Activated T-helper 9 cell treated with anti-CD3 and anti-CD28 coated beads, Interleukin-2, amount 50 U/mL, for 16 hours (primary cell): ENCODE measurements at regions not wholly inside any gene's neighbourhood (a gene's known extent, or its start where the extent isn't known, plus 50 kb on each side); places are given as distances from the start of the nearest gene placed in this dataset.

ENCODE experiments used
- DNase-seq: peaks from one replicate; pipeline ENCODE4 v3.0.0-alpha.2; 2020; ENCODE audit warnings: low read depth

DNA sequence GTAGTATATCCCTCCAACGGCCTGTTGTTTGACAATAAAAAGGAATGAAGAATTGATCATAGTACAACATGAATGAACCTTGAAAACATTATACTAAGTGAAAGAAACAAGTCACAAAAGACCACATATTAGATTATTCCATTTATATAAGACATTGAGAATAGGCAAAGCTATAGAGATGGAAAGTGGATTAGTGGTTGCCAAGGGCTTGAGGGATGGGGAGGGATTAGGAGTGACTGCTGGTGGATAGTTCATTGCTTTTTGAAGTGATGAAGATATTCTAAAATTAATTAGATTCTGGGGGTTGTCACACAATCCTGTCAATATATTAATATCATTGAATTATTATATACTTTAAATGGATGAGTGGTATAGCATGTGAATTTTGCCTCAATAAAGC lies 142.5 kb upstream of the DPT start:
- no peak for DNase-seq

GRCh38 chr1:168875831-168876230 lies 146.8 kb upstream of the DPT start:
- no peak for DNase-seq

- DNase-seq = no peak
Observed at GRCh38 chr1:168876830-168877229, 147.8 kb upstream of the DPT start.

GRCh38 chr1:168879896-168880734 lies 151.1 kb upstream of the DPT start:
- DNase-seq = no peak

GRCh38 chr1:168881656-168882260 lies 152.8 kb upstream of the DPT start:
- DNase-seq = no peak

- DNase-seq = no peak
Observed at GRCh38 chr1:168887381-168887780, 158.4 kb upstream of the DPT start.

GRCh38 chr1:168888418-168888817 lies 159.4 kb upstream of the DPT start:
- no peak for DNase-seq

DNA sequence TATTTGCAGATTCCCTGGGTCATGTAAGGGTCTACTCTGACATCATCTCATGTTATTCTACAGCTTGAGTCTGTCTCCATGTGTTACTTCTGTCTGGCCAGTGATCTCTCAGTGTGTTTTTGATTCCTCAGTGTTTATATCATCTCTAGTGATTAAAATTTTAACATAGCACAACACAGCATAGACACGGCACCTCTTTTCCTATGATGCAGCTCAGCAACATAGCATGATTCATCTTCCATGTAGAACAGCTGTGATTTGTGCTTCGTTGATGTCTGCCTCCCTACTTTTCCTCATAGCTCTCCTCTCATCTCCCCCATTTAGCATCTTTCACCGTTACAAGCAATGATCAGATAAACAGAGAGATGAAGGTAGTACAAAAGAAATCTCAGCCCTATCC lies 163.9 kb upstream of the DPT start:
- no peak for DNase-seq

GRCh38 chr1:168893359-168893801 lies 164.4 kb upstream of the DPT start:
- no peak for DNase-seq

GRCh38 chr1:168894397-168894903 lies 165.4 kb upstream of the DPT start:
- DNase-seq = no peak

DNA sequence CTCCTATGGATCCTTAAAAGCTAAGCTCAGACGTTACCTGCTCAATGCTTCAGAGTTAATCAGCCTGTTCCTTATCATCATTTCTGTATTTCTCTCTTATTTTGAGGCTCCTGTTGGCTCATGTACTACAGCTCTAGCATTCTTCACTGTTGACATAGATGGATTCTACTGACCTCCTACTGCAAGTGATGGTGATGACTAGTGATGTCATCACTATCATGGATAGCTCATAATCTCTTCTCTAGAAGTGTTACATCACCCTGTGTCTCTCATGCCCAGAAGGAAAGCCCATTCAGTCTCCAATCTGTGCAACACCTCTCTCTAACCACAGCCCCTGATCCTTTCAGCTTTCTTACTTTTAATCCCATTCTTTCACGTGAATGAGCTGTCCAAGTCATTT lies 168.2 kb upstream of the DPT start:
- DNase-seq = no peak

DNA sequence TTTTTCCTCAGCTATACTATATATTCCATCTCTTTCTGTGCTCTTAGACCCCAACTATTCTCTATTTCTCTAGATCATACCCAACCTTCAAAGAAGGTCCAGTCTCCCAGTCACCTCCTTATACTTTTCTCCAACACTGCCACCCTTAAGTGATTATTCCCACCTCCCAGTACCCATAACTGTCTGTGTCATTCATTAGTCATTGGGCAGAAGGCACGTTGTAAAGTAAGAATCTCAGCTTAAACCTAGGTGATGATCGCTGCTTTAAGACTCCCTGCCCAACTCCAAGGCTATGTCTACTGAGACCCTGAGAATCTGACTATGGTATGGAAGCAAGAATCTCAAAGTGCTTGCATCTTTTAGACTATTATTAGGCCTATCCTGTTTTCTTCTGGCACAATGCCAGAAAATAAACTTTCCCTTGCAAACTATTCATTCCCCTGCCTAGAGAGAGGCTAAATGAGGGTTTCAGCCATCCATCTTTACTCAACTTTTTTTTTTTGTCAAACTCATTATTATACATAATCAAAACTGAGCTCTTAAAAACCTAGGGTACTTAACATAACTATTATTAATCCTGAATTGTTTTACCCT lies 174.3 kb upstream of the DPT start:
- no peak for DNase-seq

DNA sequence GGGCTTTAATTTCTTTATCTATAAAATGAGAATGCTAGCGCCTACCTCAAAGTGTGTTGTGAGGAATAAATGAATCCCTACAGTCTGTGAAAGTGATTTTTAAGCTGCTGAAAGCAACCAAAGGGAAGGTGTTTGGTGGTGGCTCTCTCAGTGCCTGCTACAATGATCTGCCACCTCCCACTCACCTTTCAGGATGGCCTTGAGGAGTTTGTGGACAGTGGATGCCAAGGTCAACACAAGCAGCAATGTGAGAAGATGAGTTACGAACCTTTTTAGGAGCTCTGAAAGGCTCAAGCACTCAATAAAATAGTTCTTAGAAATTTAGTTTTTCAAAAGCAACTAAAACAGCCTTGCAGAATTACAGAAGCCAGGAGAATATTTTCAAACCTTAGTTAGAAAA lies 176.6 kb upstream of the DPT start:
- no peak for DNase-seq

DNA sequence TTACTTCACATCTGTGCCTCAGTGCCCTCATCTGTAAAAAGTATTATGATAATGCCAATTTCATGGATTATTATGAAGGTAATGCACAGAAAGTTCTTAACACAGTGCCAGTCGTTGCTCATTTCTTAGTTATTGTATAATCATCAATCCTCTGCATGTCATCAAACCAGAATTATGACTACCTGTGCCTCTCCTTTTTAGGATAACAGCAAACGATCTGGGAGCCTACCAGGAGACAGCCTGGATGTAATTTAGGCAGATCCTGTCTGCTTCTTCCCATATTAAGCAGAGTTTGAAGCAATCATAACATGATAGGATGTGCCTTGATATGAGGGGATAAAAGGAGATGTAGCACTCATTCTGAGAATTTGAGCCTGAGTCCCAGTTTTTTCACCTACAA lies 177.4 kb upstream of the DPT start:
- DNase-seq = no peak

DNA sequence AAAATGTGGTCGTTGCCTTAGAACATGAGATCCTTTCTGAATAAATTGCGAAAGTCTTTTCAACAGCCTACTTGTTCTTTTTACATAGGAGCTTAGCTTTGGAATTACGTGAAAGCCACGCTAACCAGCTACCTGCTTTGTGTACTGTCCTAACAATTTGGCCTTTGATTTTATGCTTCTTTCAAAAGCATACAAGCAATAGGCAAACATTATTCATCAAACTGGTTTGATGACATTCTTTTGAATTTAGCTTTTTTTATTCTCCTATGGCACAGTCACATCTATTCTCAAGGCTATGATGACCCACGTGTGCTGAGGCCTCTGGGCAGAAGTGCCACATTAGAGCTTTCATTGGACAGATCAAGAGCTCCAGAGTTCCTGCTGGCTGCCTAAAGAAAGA lies 178.0 kb upstream of the DPT start:
- DNase-seq = no peak

GRCh38 chr1:168907786-168908348 lies 178.9 kb upstream of the DPT start:
- no peak for DNase-seq

- DNase-seq = no peak
Observed at GRCh38 chr1:168910403-168910802, 181.4 kb upstream of the DPT start.

DNA sequence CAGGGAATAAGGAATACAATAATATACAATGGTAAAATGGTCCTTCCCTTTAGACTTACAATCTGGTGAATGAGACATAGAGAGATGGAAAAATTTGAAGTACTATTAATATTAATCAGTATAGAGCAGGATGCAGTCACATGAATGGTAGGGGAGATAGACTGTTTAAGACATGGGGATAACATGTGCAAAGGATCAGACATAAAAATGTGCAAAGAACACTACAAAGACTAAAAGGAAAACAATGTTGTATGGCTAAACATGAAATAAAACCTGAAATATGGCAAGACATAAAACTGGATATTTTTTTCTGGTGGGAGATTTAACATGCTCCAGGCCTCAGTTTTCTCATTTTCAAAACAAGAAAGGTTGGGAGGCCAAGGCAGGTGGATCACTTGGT lies 182.4 kb upstream of the DPT start:
- DNase-seq = no peak

DNA sequence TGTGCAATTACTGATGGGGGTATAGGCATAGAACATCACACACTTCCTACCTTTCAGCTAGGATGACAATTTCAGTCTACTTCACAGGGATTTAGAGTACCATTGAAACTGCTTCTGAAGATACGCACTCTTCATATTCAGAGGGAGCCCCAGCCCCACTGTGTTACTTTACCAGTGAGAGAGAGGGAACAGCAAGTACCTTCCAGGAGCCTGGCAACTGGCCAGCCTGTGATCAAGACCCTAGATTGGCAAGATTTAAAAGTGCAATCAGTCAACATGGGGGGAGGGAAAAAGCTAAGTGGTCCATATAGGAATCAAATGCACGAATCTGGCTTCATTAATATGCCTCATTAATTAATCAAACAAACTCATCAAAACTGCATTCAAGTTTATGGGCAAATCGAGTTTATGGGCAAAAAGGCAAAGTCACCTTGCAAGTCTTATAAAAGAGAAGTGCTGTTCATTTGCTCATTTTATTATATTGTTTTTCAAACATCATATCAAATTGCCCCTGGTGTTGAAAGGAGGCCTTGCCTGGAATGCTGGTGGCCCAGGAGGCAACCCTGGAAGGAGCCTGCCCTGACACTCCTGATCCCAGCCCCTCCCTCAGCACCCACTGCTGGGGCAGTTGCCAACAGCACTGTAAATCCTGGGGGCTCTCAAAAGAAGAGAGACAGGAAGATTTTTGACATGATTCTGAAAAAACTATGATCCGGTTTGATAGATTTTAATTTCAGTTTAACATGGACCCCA lies 184.9 kb upstream of the DPT start:
- no peak for DNase-seq

DNA sequence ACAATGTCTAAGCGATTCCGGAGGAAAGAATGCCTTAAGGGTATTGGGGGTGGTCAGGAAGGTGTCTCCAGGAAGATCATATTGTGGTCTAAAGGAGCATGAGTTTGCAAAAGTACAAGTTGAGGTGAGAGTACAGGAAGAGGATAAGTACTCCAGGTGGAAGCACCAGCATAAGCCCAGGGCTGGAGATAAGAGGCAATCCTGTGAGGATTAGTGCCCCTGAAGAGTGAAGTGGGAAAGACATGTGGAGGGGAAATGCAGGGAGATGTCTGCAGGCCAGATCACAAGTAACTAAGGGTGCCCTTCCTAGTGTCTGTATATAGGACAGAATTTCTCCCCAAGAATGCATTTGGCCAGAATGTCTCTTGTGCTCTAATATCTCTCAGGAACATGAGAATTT lies 188.3 kb upstream of the DPT start:
- DNase-seq = no peak

- no peak for DNase-seq
Observed at GRCh38 chr1:168917796-168918195, 188.7 kb upstream of the ATP1B1 start.
